PC-9 (cell line): ENCODE measurements at regions not wholly inside any gene's neighbourhood (a gene's known extent, or its start where the extent isn't known, plus 50 kb on each side); places are given as distances from the start of the nearest gene placed in this dataset.

Experiments used
- BruUV-seq: library from RNA; stranded (reverse); fragments of 400-500 nt; replicated peaks from 2 replicates; lab custom pipeline; 2021; lab: Mats Ljungman, UMichigan
- CTCF ChIA-PET: fragments of 300-600 bp; sonication (Branson Sonifier 250); formaldehyde crosslinking; loops from one replicate; lab custom pipeline; 2022; ENCODE audit warnings: antibody characterized with exemption; lab: Charles Lee
- POLR2A ChIA-PET: fragments of 300-600 bp; sonication (Branson Sonifier 250); formaldehyde crosslinking; loops from one replicate; lab custom pipeline; 2022; ENCODE audit warnings: antibody characterized with exemption; ENCODE audit not compliant: unreplicated experiment; lab: Charles Lee
- DNase-seq, 2 experiments: peaks; one replicate each; pipeline versions ENCODE4 v3.0.0 to v3.0.0-alpha.2; 2015 to 2022; ENCODE audit warnings: mixed read lengths in 1 of 2
- H2AFZ ChIP-seq: fragments of 200-600 bp; sonication (generic); 2 replicates; pipeline ENCODE4 v1.8.1; 2017; ENCODE audit warnings: antibody characterized with exemption
- H3F3A ChIP-seq: fragments of 200-600 bp; sonication (generic); 2 replicates; pipeline ENCODE4 v1.8.1; 2017; ENCODE audit warnings: antibody characterized with exemption, mild to moderate bottlenecking, low read depth; ENCODE audit not compliant: insufficient read depth
- H3K27ac ChIP-seq: fragments of 200-600 bp; sonication (generic); 2 replicates; pipeline ENCODE4 v1.6.1; 2016; ENCODE audit warnings: mixed run types
- H3K27me3 ChIP-seq: fragments of 200-600 bp; sonication (generic); 2 replicates; pipeline ENCODE4 v1.6.1; 2016; ENCODE audit warnings: low read depth, mixed run types; ENCODE audit not compliant: insufficient read depth
- H3K36me3 ChIP-seq: fragments of 200-600 bp; sonication (generic); 2 replicates; pipeline ENCODE4 v1.6.1; 2016; ENCODE audit warnings: low read depth, mixed run types
- H3K4me1 ChIP-seq: fragments of 200-600 bp; sonication (generic); replicated peaks from 2 replicates; pipeline ENCODE4 v1.6.1; 2016; ENCODE audit warnings: mixed run types; ENCODE audit not compliant: insufficient read depth
- H3K4me2 ChIP-seq: fragments of 200-600 bp; sonication (generic); 2 replicates; pipeline ENCODE4 v1.6.1; 2017; ENCODE audit warnings: mixed run types
- H3K4me3 ChIP-seq: fragments of 200-600 bp; sonication (generic); 2 replicates; pipeline ENCODE4 v1.6.1; 2016; ENCODE audit warnings: mixed run types
- H3K79me2 ChIP-seq: fragments of 200-600 bp; sonication (generic); 2 replicates; pipeline ENCODE4 v1.6.1; 2017; ENCODE audit warnings: low read depth, mixed run types
- H3K9me2 ChIP-seq: fragments of 200-600 bp; sonication (generic); 2 replicates; pipeline ENCODE4 v1.8.1; 2017; ENCODE audit warnings: mild to moderate bottlenecking; ENCODE audit not compliant: insufficient read depth
- H3K9me3 ChIP-seq: fragments of 200-600 bp; sonication (generic); 2 replicates; pipeline ENCODE4 v1.8.1; 2016; ENCODE audit warnings: low read depth; ENCODE audit not compliant: insufficient read depth
- H4K20me1 ChIP-seq: fragments of 200-600 bp; sonication (generic); 2 replicates; pipeline ENCODE4 v1.8.1; 2017; ENCODE audit not compliant: insufficient read depth
- CTCF ChIP-seq: fragments of 200-600 bp; sonication (generic); conservative IDR thresholded peaks from 2 replicates; pipeline ENCODE4 v1.6.1; 2017; ENCODE audit warnings: mixed run types, antibody characterized with exemption, mild to moderate bottlenecking, moderate library complexity
- EZH2 ChIP-seq: fragments of 200-600 bp; sonication (generic); IDR thresholded peaks from 2 replicates; pipeline ENCODE4 v1.8.0; 2017; ENCODE audit warnings: antibody characterized with exemption, low read depth
- intact Hi-C: fragments of 100-400 bp; cut with micrococcal nuclease; formaldehyde crosslinking; loops from one replicate; pipeline ENCODE4 v1.10.0; 2022; ENCODE audit not compliant: unreplicated experiment

GRCh38 chr21:27802816-27803475, 836.1 kb upstream of the ADAMTS5 start:
- DNase-seq = no peak
- no peaks in the 10 kb centered on the region for H3K9me2 ChIP-seq
- no peaks in the 10 kb centered on the region for H3K4me1 ChIP-seq
- no peaks in the 10 kb centered on the region for H3K79me2 ChIP-seq
- H2AFZ ChIP-seq = no peak overlapping the region
- BruUV-seq = no TSS peak
- H3F3A ChIP-seq = no peaks in the 10 kb centered on the region
- no peak overlapping the region for H3K27ac ChIP-seq
- ChIA-PET CTCF (no interaction called here), POLR2A (interaction anchor here (0.6 kb wide), 1 partner anchor 16 kb away, joined by 4 read pairs; no protein-coding TSS in a partner anchor)
- H4K20me1 ChIP-seq = no peaks in the 10 kb centered on the region
- no peak for TF ChIP-seq EZH2
- TF ChIP-seq CTCF = no peak; the same call in 1 of the 2 replicates
- H3K36me3 ChIP-seq = no peaks in the 10 kb centered on the region
- no peak overlapping the region for H3K4me3 ChIP-seq
- no peaks in the 10 kb centered on the region for H3K9me3 ChIP-seq
- intact Hi-C loops = no loop called here
- H3K4me2 ChIP-seq = no peak overlapping the region
- H3K27me3 ChIP-seq = no peaks in the 10 kb centered on the region

- Histone ChIP-seq H3K36me3 (no peaks in the 10 kb centered on the region), H3K9me2 (no peaks in the 10 kb centered on the region), H3K4me1 (no peaks in the 10 kb centered on the region), H3K27me3 (no peaks in the 10 kb centered on the region), H3F3A (no peaks in the 10 kb centered on the region), H3K79me2 (no peaks in the 10 kb centered on the region), H4K20me1 (no peaks in the 10 kb centered on the region), H3K27ac (no peak overlapping the region), H3K4me3 (no peak overlapping the region), H3K9me3 (no peaks in the 10 kb centered on the region), H2AFZ (no peak overlapping the region), H3K4me2 (no peak overlapping the region)
- CTCF ChIA-PET = no interaction called here
- no peak for DNase-seq
- BruUV-seq = no TSS peak
- POLR2A ChIA-PET = no interaction called here
- TF ChIP-seq EZH2 (no peak), CTCF (no peak)
- intact Hi-C loops = no loop called here
These were observed 833.0 kb upstream of the ADAMTS5 start for GRCh38 chr21:27799861-27800260.

GRCh38 chr21:27796106-27796505, 829.2 kb upstream of the ADAMTS5 start:
- no peak for DNase-seq
- H3K79me2 ChIP-seq = no peaks in the 10 kb centered on the region
- H3K4me3 ChIP-seq = no peak overlapping the region
- no TSS peak for BruUV-seq
- TF ChIP-seq CTCF (no peak), EZH2 (no peak)
- no peaks in the 10 kb centered on the region for H4K20me1 ChIP-seq
- H3K27ac ChIP-seq = no peak overlapping the region
- POLR2A ChIA-PET = no interaction called here
- H3K9me2 ChIP-seq = no peaks in the 10 kb centered on the region
- no peaks in the 10 kb centered on the region for H3F3A ChIP-seq
- no peaks in the 10 kb centered on the region for H3K4me1 ChIP-seq
- H3K9me3 ChIP-seq = no peaks in the 10 kb centered on the region
- H2AFZ ChIP-seq = no peak overlapping the region
- intact Hi-C loops = no loop called here
- no peaks in the 10 kb centered on the region for H3K27me3 ChIP-seq
- no peaks in the 10 kb centered on the region for H3K36me3 ChIP-seq
- CTCF ChIA-PET = no interaction called here
- H3K4me2 ChIP-seq = no peak overlapping the region
